ENCODE measurements at regions not wholly inside any gene's neighbourhood (a gene's known extent, or its start where the extent isn't known, plus 50 kb on each side); places are given as distances from the start of the nearest gene placed in this dataset.

DNA sequence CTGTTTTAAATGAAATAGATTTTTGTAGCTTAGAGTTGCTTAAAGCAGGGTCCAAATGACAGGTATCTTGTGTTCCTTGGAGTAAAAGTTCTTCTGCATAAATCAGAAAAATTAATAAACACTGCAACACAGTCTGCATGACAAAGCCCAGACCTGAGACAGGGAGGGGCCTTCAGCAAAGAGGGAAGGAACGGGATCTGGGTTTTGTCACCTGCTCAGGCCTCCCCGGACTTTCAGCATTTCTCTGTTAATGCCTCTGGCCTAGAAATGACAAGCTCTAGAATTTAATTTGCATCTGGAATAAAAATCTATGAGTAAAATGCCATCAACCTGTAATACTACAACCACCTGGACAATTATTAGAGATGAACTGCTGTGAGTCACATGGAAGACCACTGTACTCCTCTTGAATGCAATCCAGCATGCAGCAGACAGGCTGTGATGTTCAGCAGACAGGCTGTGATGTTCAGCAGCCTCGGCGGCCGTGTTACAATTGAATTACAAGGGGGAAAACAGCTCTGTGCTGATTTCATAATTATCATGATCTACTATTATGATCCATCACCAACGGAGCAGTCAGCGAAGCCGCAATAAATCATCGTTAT is 170.2 kb downstream of the TOX3 start:
- no peak for DNase-seq (ENCODE audit: extremely low spot score in 2 of 2)
- intact Hi-C loops (cut with DNase I), result no loop called here

DNA sequence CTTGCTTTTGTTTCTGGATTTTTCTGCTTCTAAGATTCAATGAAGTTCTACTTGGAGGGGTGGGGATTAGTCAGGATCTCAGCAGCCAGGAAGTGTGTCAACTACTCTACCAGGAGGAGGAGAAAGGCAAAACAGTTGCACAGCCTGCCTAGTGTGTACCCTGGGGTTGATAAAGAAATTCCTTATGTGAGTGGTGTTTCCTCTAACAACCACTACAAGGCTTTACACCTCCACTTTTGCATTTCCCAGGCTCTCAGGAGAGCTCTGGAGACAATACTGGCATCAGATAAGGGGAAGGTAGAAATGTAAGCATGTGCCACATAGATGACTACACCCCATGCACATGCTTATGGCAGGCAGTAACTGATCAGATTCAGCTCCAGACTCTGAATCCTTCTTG is 174.6 kb downstream of the TOX3 start:
- Histone ChIP-seq H3K4me1 (no peaks in the 10 kb centered on the region), H3K9me3 (no peaks in the 10 kb centered on the region), H3K27ac (no peak overlapping the region), H3K4me3 (no peak overlapping the region), H3K27me3 (no peaks in the 10 kb centered on the region), H3K36me3 (no peaks in the 10 kb centered on the region)
- no peak for DNase-seq (ENCODE audit: extremely low spot score in 2 of 2)
- intact Hi-C loops (cut with DNase I), result no loop called here
- TF ChIP-seq POLR2A (IDR thresholded peaks at IDR 0.05) (no peak), POLR2AphosphoS5 (IDR thresholded peaks at IDR 0.05; ENCODE audit: insufficient read depth in 1 of 2, low read depth in 1 of 2) (no peak)
- TF ChIP-seq, protein P1, sequence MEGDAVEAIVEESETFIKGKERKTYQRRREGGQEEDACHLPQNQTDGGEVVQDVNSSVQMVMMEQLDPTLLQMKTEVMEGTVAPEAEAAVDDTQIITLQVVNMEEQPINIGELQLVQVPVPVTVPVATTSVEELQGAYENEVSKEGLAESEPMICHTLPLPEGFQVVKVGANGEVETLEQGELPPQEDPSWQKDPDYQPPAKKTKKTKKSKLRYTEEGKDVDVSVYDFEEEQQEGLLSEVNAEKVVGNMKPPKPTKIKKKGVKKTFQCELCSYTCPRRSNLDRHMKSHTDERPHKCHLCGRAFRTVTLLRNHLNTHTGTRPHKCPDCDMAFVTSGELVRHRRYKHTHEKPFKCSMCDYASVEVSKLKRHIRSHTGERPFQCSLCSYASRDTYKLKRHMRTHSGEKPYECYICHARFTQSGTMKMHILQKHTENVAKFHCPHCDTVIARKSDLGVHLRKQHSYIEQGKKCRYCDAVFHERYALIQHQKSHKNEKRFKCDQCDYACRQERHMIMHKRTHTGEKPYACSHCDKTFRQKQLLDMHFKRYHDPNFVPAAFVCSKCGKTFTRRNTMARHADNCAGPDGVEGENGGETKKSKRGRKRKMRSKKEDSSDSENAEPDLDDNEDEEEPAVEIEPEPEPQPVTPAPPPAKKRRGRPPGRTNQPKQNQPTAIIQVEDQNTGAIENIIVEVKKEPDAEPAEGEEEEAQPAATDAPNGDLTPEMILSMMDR (IDR thresholded peaks at IDR 0.05), result no peak

More for the DNA sequence above, 170.2 kb downstream of the TOX3 start:
- Histone ChIP-seq H3K4me3 (no peak overlapping the region), H3K27me3 (no peaks in the 10 kb centered on the region), H3K9me3 (no peaks in the 10 kb centered on the region), H3K4me1 (no peaks in the 10 kb centered on the region), H3K36me3 (no peaks in the 10 kb centered on the region), H3K27ac (no peak overlapping the region)
- no peak for TF ChIP-seq POLR2A (IDR thresholded peaks at IDR 0.05)
- TF ChIP-seq, protein P1 (IDR thresholded peaks at IDR 0.05), result no peak
- TF ChIP-seq POLR2AphosphoS5 (IDR thresholded peaks at IDR 0.05; ENCODE audit: insufficient read depth in 1 of 2, low read depth in 1 of 2), result no peak

DNA sequence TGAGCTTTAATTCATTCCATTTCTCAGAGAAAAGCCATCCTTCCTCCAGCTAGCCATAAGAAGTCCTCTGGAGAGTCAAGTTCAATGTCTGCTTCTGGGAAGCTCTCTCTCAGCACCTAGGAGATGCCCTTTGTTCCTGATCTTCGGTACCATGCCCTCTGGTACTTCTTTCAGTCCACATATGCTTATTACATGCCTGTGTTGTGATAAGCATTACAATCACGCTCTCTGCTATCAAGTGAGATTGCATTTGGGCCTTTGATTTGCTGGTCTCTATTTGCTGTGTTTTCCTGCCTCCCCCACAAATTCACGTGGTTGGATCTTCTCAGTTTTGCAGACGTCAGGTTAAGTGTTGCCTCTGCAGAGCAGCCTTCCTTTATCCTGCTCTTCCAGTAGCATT is 178.1 kb downstream of the TOX3 start:
- H3K27me3 ChIP-seq, result no peaks in the 10 kb centered on the region
- H3K4me3 ChIP-seq, result no peak overlapping the region
- no peak for DNase-seq (ENCODE audit: extremely low spot score in 2 of 2)
- no peaks in the 10 kb centered on the region for H3K36me3 ChIP-seq
- no peaks in the 10 kb centered on the region for H3K9me3 ChIP-seq
- intact Hi-C loops (cut with DNase I), result no loop called here
- H3K27ac ChIP-seq, result no peak overlapping the region
- TF ChIP-seq POLR2AphosphoS5 (IDR thresholded peaks at IDR 0.05; ENCODE audit: insufficient read depth in 1 of 2, low read depth in 1 of 2), result no peak
- H3K4me1 ChIP-seq, result no peaks in the 10 kb centered on the region

DNA sequence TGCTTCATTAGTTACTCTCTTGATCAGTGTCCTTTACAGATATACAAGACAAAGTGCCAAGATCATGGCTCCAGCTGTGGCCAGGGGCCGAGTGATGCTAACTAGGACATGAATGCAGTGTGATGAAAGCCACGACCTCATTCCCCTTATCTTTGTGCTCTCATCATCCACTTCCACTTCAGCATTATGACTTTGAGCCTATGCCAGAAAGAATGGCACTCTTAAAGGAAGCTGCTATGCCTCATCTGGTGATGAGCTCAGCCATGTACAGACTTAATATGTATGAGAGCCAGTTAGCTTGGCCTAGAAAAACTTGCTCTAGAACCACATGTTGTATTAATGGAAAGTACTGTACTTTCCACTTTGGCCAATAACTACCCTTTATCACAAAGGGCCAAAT is 179.1 kb downstream of the TOX3 start:
- Histone ChIP-seq H3K4me1 (no peaks in the 10 kb centered on the region), H3K27me3 (no peaks in the 10 kb centered on the region), H3K27ac (no peak overlapping the region), H3K36me3 (no peaks in the 10 kb centered on the region), H3K4me3 (no peak overlapping the region), H3K9me3 (no peaks in the 10 kb centered on the region)
- TF ChIP-seq POLR2AphosphoS5 (IDR thresholded peaks at IDR 0.05; ENCODE audit: insufficient read depth in 1 of 2, low read depth in 1 of 2), result no peak
- TF ChIP-seq, protein P1 (IDR thresholded peaks at IDR 0.05), result no peak
- TF ChIP-seq POLR2A (IDR thresholded peaks at IDR 0.05), result no peak
- intact Hi-C loops (cut with DNase I), result no loop called here
- DNase-seq (ENCODE audit: extremely low spot score in 2 of 2), result no peak

DNA sequence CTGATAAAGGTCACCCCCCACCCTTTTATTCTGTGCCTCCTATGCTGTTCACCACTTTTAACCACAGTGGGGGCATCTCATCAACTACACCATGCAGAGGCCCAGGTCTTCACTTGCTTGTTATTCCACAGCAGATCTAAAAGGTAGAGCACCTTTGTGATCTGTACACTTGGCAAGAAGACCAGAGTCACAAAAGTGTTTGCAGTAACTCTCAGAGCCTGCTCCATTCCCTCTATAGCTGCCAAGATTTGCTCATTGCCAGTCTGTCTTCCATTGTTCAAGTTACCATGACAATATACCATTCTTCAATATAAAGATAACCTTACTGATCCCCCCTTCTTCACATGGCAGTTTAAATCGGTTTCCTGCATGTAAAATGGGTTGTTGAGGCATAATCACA is 180.0 kb downstream of the TOX3 start:
- intact Hi-C loops (cut with DNase I), result no loop called here

More for the DNA sequence above, 180.0 kb downstream of the TOX3 start:
- no peaks in the 10 kb centered on the region for H3K4me1 ChIP-seq
- no peaks in the 10 kb centered on the region for H3K27me3 ChIP-seq
- no peak for DNase-seq (ENCODE audit: extremely low spot score in 2 of 2)
- H3K4me3 ChIP-seq, result no peak overlapping the region
- TF ChIP-seq POLR2AphosphoS5 (IDR thresholded peaks at IDR 0.05; ENCODE audit: insufficient read depth in 1 of 2, low read depth in 1 of 2) (no peak), POLR2A (IDR thresholded peaks at IDR 0.05) (no peak)
- TF ChIP-seq, protein P1 (IDR thresholded peaks at IDR 0.05), result no peak
- H3K27ac ChIP-seq, result no peak overlapping the region
- H3K9me3 ChIP-seq, result no peaks in the 10 kb centered on the region
- no peaks in the 10 kb centered on the region for H3K36me3 ChIP-seq

All from vagina (tissue), 2 donors.